Progenitor cell of endocrine pancreas (in vitro differentiated cells): ENCODE measurements at regions not wholly inside any gene's neighbourhood (a gene's known extent, or its start where the extent isn't known, plus 50 kb on each side); places are given as distances from the start of the nearest gene placed in this dataset.
"Not testable (repeated sequence)": the region's sequence is repeated elsewhere in the genome, so short reads cannot be mapped to it uniquely, and the experiment has no call there.

Source experiments
- DNase-seq: peaks from one replicate; pipeline ENCODE4 v3.0.0; 2021; ENCODE audit warnings: low spot score; ENCODE audit not compliant: unreplicated experiment
- H3K27ac Mint-ChIP-seq: 2 replicates; pipeline ENCODE4 v1.8.0; 2021; ENCODE audit warnings: mild to moderate bottlenecking, moderate library complexity, mixed read lengths
- H3K27me3 Mint-ChIP-seq: 2 replicates; pipeline ENCODE4 v1.8.0; 2021; ENCODE audit warnings: mixed read lengths
- H3K36me3 Mint-ChIP-seq: 2 replicates; pipeline ENCODE4 v1.8.0; 2022; ENCODE audit warnings: mixed read lengths; ENCODE audit not compliant: insufficient read depth
- H3K4me1 Mint-ChIP-seq: 2 replicates; pipeline ENCODE4 v1.8.0; 2021; ENCODE audit warnings: low read depth, mixed read lengths
- H3K4me3 Mint-ChIP-seq: 2 replicates; pipeline ENCODE4 v1.8.0; 2021; ENCODE audit warnings: low read depth, mild to moderate bottlenecking, moderate library complexity, mixed read lengths
- H3K9me3 Mint-ChIP-seq: 2 replicates; pipeline ENCODE4 v1.8.0; 2021; ENCODE audit warnings: low read depth, mixed read lengths
- CTCF ChIP-seq: fragments of 200-600 bp; sonication (generic); IDR thresholded peaks from one replicate; pipeline ENCODE4 v1.5.0; 2021; ENCODE audit warnings: antibody characterized with exemption, mild to moderate bottlenecking; ENCODE audit not compliant: unreplicated experiment

- DNase-seq, result no peak
- Mint-ChIP-seq H3K9me3 (peaks cover 43% of the 10 kb centered on the region), H3K4me3 (no peak overlapping the region), H3K27me3 (no peaks in the 10 kb centered on the region), H3K27ac (no peak overlapping the region), H3K4me1 (no peaks in the 10 kb centered on the region), H3K36me3 (peaks cover 2% of the 10 kb centered on the region)
- no peak for TF ChIP-seq CTCF
Observed at GRCh38 chr3:189014526-189014925, 157.2 kb upstream of the TPRG1 start.

DNA sequence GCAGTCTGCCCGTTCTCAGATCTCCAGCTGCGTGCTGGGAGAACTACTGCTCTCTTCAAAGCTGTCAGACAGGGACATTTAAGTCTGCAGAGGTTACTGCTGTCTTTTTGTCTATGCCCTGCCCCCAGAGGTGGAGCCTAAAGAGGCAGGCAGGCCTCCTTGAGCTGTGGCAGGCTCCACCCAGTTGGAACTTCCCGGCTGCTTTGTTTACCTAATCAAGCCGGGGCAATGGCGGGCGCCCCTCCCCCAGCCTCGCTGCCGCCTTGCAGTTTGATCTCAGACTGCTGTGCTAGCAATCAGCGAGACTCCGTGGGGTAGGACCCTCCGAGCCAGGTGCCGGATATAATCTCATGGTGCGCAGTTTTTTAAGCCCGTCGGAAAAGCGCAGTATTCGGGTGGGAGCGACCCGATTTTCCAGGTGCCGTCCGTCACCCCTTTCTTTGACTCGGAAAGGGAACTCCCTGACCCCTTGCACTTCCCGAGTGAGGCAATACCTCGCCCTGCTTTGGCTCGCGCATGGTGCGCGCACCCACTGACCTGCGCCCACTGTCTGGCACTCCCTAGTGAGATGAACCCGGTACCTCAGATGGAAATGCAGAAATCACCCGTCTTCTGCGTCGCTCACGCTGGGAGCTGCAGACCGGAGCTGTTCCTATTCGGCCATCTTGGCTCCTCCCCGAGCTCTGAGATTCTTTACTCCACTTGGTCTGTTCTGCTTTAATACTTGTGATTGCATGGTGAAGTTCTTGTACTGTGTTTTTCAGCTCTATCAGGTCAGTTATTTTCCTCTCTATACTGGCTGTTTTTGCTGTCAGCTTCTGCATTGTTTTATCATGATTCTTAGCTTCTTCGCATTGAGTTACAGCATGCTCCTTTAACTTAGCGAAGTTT, 148.9 kb upstream of the TPRG1 start:
- Mint-ChIP-seq H3K27ac (peak overlapping the region; percentile 88), H3K4me3 (peak overlapping the region; percentile 79)
- H3K4me1 Mint-ChIP-seq, H3K9me3 Mint-ChIP-seq, DNase-seq, H3K27me3 Mint-ChIP-seq, H3K36me3 Mint-ChIP-seq: not testable (repeated sequence)

GRCh38 chr3:189025866-189026265, 145.9 kb upstream of the TPRG1 start:
- Mint-ChIP-seq H3K9me3 (peaks cover 8% of the 10 kb centered on the region), H3K27me3 (peaks cover 3% of the 10 kb centered on the region), H3K27ac (no peak overlapping the region), H3K4me3 (no peak overlapping the region), H3K36me3 (peaks cover 5% of the 10 kb centered on the region), H3K4me1 (no peaks in the 10 kb centered on the region)
- no peak for TF ChIP-seq CTCF
- DNase-seq, result no peak

DNA sequence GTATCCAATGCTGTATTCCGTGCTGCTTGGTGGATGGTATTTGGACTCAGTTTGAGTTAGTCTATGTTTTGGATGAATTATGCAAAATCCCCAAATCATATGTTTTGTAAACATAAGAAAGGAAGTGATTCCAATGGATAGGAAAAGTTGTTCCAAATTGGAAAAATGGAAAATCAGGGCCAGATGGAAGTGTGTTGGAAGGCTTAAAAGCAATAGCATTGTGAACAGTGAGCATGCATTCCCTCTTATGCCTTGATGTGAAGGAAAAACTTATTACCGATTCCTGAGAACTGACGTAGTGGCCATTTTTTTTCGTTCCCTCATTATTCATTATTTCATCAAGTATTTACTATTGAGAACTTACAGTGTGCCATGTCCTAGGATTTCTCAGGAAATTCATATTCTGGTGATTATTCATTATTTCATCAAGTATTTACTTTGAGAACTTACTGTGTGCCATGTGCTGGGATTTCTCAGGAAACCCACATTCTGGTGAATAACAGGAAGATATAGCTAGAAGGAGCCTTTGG, 144.1 kb upstream of the TPRG1 start:
- TF ChIP-seq CTCF, result no peak
- no peaks in the 10 kb centered on the region for H3K4me1 Mint-ChIP-seq
- H3K27ac Mint-ChIP-seq, result no peak overlapping the region

DNA sequence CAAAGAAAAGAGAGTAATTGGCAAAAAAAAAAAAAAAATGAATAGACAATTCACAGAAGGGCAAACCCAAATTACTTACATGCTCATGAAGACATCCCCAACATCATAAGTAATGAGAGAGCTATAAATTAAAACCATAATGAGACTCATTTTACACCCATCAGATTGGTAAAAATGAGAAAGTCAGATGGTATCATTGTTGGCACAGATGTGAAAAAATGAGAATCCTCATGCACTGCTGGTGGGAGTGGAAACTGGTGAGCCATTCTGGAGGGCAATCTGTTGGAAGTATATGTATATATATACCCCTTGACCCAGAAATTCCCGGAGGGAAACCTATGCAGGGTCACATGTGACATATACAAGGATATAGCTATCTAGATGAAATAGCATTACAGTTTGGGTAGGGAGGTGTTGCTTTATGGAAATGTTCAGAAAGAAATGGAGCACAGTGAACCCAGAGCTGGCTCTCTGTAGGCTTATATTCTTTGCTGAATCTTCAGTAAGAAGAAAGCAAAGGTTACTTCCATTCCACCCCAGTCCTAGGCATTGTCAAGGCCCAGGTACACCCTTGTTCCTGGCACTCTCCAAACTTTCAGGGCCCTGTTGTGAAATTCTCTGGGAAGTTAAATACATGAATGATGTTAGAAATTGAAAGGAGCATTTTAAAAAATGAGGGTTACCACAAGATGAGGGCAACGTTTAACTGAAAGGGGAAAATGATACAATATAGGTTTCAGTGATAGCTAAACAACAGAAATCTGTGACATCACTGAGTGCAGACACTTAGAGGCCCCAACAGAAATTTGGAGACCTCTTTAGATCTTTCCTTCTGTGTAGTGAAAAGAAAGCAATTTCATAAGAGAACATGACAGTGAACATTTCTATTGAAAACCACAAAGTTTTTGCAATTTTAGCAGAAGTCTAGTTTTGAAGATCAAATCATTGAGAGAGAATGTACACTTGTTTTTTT, 132.7 kb upstream of the TPRG1 start:
- H3K36me3 Mint-ChIP-seq, result no peaks in the 10 kb centered on the region
- H3K27me3 Mint-ChIP-seq, result no peaks in the 10 kb centered on the region
- no peak for TF ChIP-seq CTCF
- H3K9me3 Mint-ChIP-seq, result peaks cover 8% of the 10 kb centered on the region
- no peaks in the 10 kb centered on the region for H3K4me1 Mint-ChIP-seq
- DNase-seq, result no peak
- H3K4me3 Mint-ChIP-seq, result no peak overlapping the region
- H3K27ac Mint-ChIP-seq, result no peak overlapping the region

More for the DNA sequence above, 144.1 kb upstream of the TPRG1 start:
- H3K36me3 Mint-ChIP-seq, result peaks cover 5% of the 10 kb centered on the region
- no peak overlapping the region for H3K4me3 Mint-ChIP-seq
- H3K27me3 Mint-ChIP-seq, result peaks cover 3% of the 10 kb centered on the region
- DNase-seq, result no peak
- H3K9me3 Mint-ChIP-seq, result peaks cover 8% of the 10 kb centered on the region
